ENCODE measurements at regions not wholly inside any gene's neighbourhood (a gene's known extent, or its start where the extent isn't known, plus 50 kb on each side); places are given as distances from the start of the nearest gene placed in this dataset.

DNA sequence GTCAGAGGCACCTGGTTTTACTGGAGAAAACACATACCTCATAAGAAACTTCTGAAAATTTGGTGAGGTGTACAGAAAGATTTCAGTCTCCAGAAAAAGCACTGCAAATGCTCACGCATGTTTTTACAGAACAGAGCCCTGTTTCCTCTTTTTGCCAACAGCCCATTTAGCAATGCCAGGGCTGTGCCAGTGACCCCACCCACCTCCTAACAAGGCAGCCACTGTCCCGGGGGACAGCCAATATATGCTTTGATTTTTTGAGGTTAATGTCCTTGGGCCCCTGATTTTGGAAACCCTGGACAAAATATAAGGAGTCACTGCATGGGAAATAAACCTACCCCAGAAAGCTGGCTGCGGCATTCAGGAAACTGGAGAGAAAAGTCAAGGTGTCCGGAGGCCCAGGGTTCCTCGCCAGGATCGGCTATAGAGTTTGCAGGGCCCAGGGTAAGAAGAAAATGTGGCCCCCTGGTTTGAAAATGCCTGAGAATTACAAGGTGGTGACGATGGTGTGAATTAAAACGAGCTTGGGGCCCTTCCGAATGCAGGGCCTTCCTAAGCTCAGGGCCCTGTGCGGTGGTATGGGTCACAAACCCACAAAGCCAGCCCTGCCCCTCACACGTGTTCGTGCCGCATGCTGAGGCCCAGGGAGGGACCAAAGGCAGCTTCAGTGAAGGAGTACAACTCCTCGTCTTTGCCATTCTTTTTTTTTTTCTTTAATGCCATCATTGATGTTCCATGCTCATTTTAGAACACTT, 71.1 kb upstream of the WNT7B start:
- Histone ChIP-seq H3F3A (replicated peaks; ENCODE audit: low read depth) (no peaks in the 10 kb centered on the region), H4K20me1 (replicated peaks; ENCODE audit: insufficient read depth) (no peaks in the 10 kb centered on the region), H3K4me2 (no peak overlapping the region), H3K4me1 (ENCODE audit: insufficient read depth) (peaks cover 10% of the 10 kb centered on the region), H2AFZ (no peak overlapping the region), H3K9me2 (ENCODE audit: insufficient read depth) (no peaks in the 10 kb centered on the region), H3K4me3 (no peak overlapping the region), H3K27ac (ENCODE audit: low read depth) (no peak overlapping the region), H3K36me3 (ENCODE audit: insufficient read depth) (no peaks in the 10 kb centered on the region), H3K79me2 (replicated peaks; ENCODE audit: insufficient read depth) (no peaks in the 10 kb centered on the region), H3K27me3 (ENCODE audit: insufficient read depth) (peaks cover 31% of the 10 kb centered on the region)
- TF ChIP-seq POLR2AphosphoS5 (IDR thresholded peaks at IDR 0.05; ENCODE audit: low read depth) (no peak), CREB1 (CRISPR knock-in tag; IDR thresholded peaks at IDR 0.05; ENCODE audit: low read depth) (no peak), EZH2phosphoT487 (IDR thresholded peaks at IDR 0.05; ENCODE audit: unreplicated experiment) (no peak), REST (IDR thresholded peaks at IDR 0.05; ENCODE audit: unreplicated experiment) (no peak), NANOG (IDR thresholded peaks at IDR 0.05; ENCODE audit: borderline replicate concordance) (no peak), ZNF462 (CRISPR knock-in tag; IDR thresholded peaks at IDR 0.05) (no peak), EZH2 (IDR thresholded peaks at IDR 0.05; ENCODE audit: low read depth, unreplicated experiment) (no peak), ZNF114 (CRISPR knock-in tag; IDR thresholded peaks at IDR 0.05) (no peak), JUNB (IDR thresholded peaks at IDR 0.05; ENCODE audit: unreplicated experiment) (no peak), STAT1 (IDR thresholded peaks at IDR 0.05; ENCODE audit: unreplicated experiment) (no peak), ZNF331 (CRISPR knock-in tag; IDR thresholded peaks at IDR 0.05; ENCODE audit: low read depth) (no peak)
- TF ChIP-seq, protein P1, sequence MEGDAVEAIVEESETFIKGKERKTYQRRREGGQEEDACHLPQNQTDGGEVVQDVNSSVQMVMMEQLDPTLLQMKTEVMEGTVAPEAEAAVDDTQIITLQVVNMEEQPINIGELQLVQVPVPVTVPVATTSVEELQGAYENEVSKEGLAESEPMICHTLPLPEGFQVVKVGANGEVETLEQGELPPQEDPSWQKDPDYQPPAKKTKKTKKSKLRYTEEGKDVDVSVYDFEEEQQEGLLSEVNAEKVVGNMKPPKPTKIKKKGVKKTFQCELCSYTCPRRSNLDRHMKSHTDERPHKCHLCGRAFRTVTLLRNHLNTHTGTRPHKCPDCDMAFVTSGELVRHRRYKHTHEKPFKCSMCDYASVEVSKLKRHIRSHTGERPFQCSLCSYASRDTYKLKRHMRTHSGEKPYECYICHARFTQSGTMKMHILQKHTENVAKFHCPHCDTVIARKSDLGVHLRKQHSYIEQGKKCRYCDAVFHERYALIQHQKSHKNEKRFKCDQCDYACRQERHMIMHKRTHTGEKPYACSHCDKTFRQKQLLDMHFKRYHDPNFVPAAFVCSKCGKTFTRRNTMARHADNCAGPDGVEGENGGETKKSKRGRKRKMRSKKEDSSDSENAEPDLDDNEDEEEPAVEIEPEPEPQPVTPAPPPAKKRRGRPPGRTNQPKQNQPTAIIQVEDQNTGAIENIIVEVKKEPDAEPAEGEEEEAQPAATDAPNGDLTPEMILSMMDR (conservative IDR thresholded peaks at IDR 0.05; ENCODE audit: low read depth in 2 of 2) = no peak
- TF ChIP-seq, protein P2, sequence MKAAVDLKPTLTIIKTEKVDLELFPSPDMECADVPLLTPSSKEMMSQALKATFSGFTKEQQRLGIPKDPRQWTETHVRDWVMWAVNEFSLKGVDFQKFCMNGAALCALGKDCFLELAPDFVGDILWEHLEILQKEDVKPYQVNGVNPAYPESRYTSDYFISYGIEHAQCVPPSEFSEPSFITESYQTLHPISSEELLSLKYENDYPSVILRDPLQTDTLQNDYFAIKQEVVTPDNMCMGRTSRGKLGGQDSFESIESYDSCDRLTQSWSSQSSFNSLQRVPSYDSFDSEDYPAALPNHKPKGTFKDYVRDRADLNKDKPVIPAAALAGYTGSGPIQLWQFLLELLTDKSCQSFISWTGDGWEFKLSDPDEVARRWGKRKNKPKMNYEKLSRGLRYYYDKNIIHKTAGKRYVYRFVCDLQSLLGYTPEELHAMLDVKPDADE (IDR thresholded peaks at IDR 0.05) = no peak
- H3K9me3 Mint-ChIP-seq = no peaks in the 10 kb centered on the region; the same call in 2 of the 3 replicates
- H3K4me3 Mint-ChIP-seq = no peak overlapping the region
- no peak overlapping the region for H3K27ac Mint-ChIP-seq
- ATAC-seq (no peak), DNase-seq (ENCODE audit: low spot score) (no peak)
- peaks cover 30% of the 10 kb centered on the region for H3K27me3 Mint-ChIP-seq (ENCODE audit: insufficient read depth, low read depth, poor library complexity)
- H3K4me1 Mint-ChIP-seq = peaks cover 12% of the 10 kb centered on the region
- no peaks in the 10 kb centered on the region for H3K36me3 Mint-ChIP-seq (ENCODE audit: low read depth)

Data from GM23338 (cell line).